ENCODE measurements at regions not wholly inside any gene's neighbourhood (a gene's known extent, or its start where the extent isn't known, plus 50 kb on each side); places are given as distances from the start of the nearest gene placed in this dataset.

- no peaks in the 10 kb centered on the region for H3K27me3 ChIP-seq (ENCODE audit: control insufficient read depth, insufficient read depth, low read length)
- H3K36me3 ChIP-seq (ENCODE audit: control insufficient read depth, insufficient read depth, low read length), result no peaks in the 10 kb centered on the region
- TF ChIP-seq CTCF (IDR thresholded peaks at IDR 0.05), result no peak
- no peak overlapping the region for H3K4me3 ChIP-seq (ENCODE audit: low read depth, low read length)
- no peaks in the 10 kb centered on the region for H3K9me3 ChIP-seq (ENCODE audit: control insufficient read depth, low read length)
- H2AFZ ChIP-seq, result no peak overlapping the region
- H3K9ac ChIP-seq, result no peak overlapping the region
- H3K27ac ChIP-seq, result no peak overlapping the region
- H3K79me2 ChIP-seq, result no peaks in the 10 kb centered on the region
- no peak overlapping the region for H3K4me2 ChIP-seq (ENCODE audit: low read length)
- no peaks in the 10 kb centered on the region for H3K4me1 ChIP-seq
These were observed 456.7 kb downstream of the SLC16A7 start for GRCh38 chr12:60052483-60052882.

GRCh38 chr12:60059180-60059579, 463.4 kb downstream of the SLC16A7 start:
- TF ChIP-seq CTCF (IDR thresholded peaks at IDR 0.05), result no peak
- Histone ChIP-seq H3K36me3 (ENCODE audit: control insufficient read depth, insufficient read depth, low read length) (no peaks in the 10 kb centered on the region), H3K9ac (no peak overlapping the region), H3K9me3 (ENCODE audit: control insufficient read depth, low read length) (no peaks in the 10 kb centered on the region), H3K4me2 (ENCODE audit: low read length) (no peak overlapping the region), H3K27ac (no peak overlapping the region), H3K4me3 (ENCODE audit: low read depth, low read length) (no peak overlapping the region), H3K27me3 (ENCODE audit: control insufficient read depth, insufficient read depth, low read length) (no peaks in the 10 kb centered on the region), H3K4me1 (no peaks in the 10 kb centered on the region), H3K79me2 (no peaks in the 10 kb centered on the region), H2AFZ (no peak overlapping the region)

- Histone ChIP-seq H3K9me3 (ENCODE audit: control insufficient read depth, low read length) (no peaks in the 10 kb centered on the region), H3K4me2 (ENCODE audit: low read length) (no peak overlapping the region), H3K27ac (no peak overlapping the region), H3K4me3 (ENCODE audit: low read depth, low read length) (no peak overlapping the region), H3K4me1 (no peaks in the 10 kb centered on the region), H3K36me3 (ENCODE audit: control insufficient read depth, insufficient read depth, low read length) (no peaks in the 10 kb centered on the region), H3K9ac (no peak overlapping the region), H3K27me3 (ENCODE audit: control insufficient read depth, insufficient read depth, low read length) (no peaks in the 10 kb centered on the region), H3K79me2 (no peaks in the 10 kb centered on the region), H2AFZ (no peak overlapping the region)
- no peak for TF ChIP-seq CTCF (IDR thresholded peaks at IDR 0.05)
These were observed 470.8 kb downstream of the SLC16A7 start for GRCh38 chr12:60066655-60067054.

GRCh38 chr12:60070552-60070951, 474.7 kb downstream of the SLC16A7 start:
- Histone ChIP-seq H3K79me2 (no peaks in the 10 kb centered on the region), H3K36me3 (ENCODE audit: control insufficient read depth, insufficient read depth, low read length) (no peaks in the 10 kb centered on the region), H3K27ac (no peak overlapping the region), H3K9me3 (ENCODE audit: control insufficient read depth, low read length) (no peaks in the 10 kb centered on the region), H2AFZ (no peak overlapping the region), H3K4me3 (ENCODE audit: low read depth, low read length) (no peak overlapping the region), H3K27me3 (ENCODE audit: control insufficient read depth, insufficient read depth, low read length) (no peaks in the 10 kb centered on the region), H3K9ac (no peak overlapping the region), H3K4me1 (no peaks in the 10 kb centered on the region), H3K4me2 (ENCODE audit: low read length) (no peak overlapping the region)
- no peak for TF ChIP-seq CTCF (IDR thresholded peaks at IDR 0.05)

GRCh38 chr12:60071759-60072191, 475.9 kb downstream of the SLC16A7 start:
- H3K27ac ChIP-seq, result no peak overlapping the region
- no peaks in the 10 kb centered on the region for H3K4me1 ChIP-seq
- no peak overlapping the region for H3K4me3 ChIP-seq (ENCODE audit: low read depth, low read length)
- no peak overlapping the region for H2AFZ ChIP-seq
- no peaks in the 10 kb centered on the region for H3K27me3 ChIP-seq (ENCODE audit: control insufficient read depth, insufficient read depth, low read length)
- no peaks in the 10 kb centered on the region for H3K79me2 ChIP-seq
- no peak overlapping the region for H3K9ac ChIP-seq
- H3K9me3 ChIP-seq (ENCODE audit: control insufficient read depth, low read length), result no peaks in the 10 kb centered on the region
- no peak for TF ChIP-seq CTCF (IDR thresholded peaks at IDR 0.05)
- no peaks in the 10 kb centered on the region for H3K36me3 ChIP-seq (ENCODE audit: control insufficient read depth, insufficient read depth, low read length)
- H3K4me2 ChIP-seq (ENCODE audit: low read length), result no peak overlapping the region
